Osteoblast (primary cell): ENCODE measurements at regions not wholly inside any gene's neighbourhood (a gene's known extent, or its start where the extent isn't known, plus 50 kb on each side); places are given as distances from the start of the nearest gene placed in this dataset.
A peak's percentile ranks its signal among the peaks of the same experiment; 100 is the strongest.

Experiments
- DNase-seq: peaks from one replicate; pipeline ENCODE4 v3.0.0; 2011; ENCODE audit warnings: low spot score, mixed read lengths; ENCODE audit not compliant: insufficient read length; ENCODE audit errors: missing footprints
- H2AFZ ChIP-seq: 2 replicates; pipeline ENCODE4 v1.6.0; 2011; ENCODE audit warnings: mild to moderate bottlenecking, low read length
- H3K27ac ChIP-seq: 2 replicates; pipeline ENCODE4 v1.5.1; 2011; ENCODE audit warnings: mild to moderate bottlenecking, low read depth, low read length, moderate library complexity
- H3K27me3 ChIP-seq: 2 replicates; pipeline ENCODE4 v1.6.0; 2012; ENCODE audit warnings: mild to moderate bottlenecking, control low read depth, inconsistent platforms, low read length, moderate library complexity; ENCODE audit not compliant: insufficient read depth
- H3K36me3 ChIP-seq: 2 replicates; pipeline ENCODE4 v1.5.1; 2011; ENCODE audit warnings: mild to moderate bottlenecking, low read length, control low read depth, moderate library complexity; ENCODE audit not compliant: insufficient read depth
- H3K4me1 ChIP-seq: 2 replicates; pipeline ENCODE4 v1.5.1; 2011; ENCODE audit warnings: mild to moderate bottlenecking, low read length, control low read depth, moderate library complexity; ENCODE audit not compliant: insufficient read depth
- H3K4me2 ChIP-seq: 2 replicates; pipeline ENCODE4 v1.6.0; 2011; ENCODE audit warnings: mild to moderate bottlenecking, low read length; ENCODE audit not compliant: insufficient read depth
- H3K4me3 ChIP-seq: fragments of 200-600 bp; sonication (generic); 3 replicates; pipeline ENCODE4 v1.5.1; 2012; ENCODE audit warnings: mild to moderate bottlenecking, low read length, inconsistent platforms; ENCODE audit not compliant: insufficient read depth
- H3K79me2 ChIP-seq: 2 replicates; pipeline ENCODE4 v1.6.0; 2012; ENCODE audit warnings: mild to moderate bottlenecking, low read length, control low read depth, inconsistent platforms; ENCODE audit not compliant: insufficient read depth
- H3K9me3 ChIP-seq: 2 replicates; pipeline ENCODE4 v1.5.1; 2011; ENCODE audit warnings: low read depth, low read length, control low read depth
- H4K20me1 ChIP-seq: 2 replicates; pipeline ENCODE4 v1.6.0; 2012; ENCODE audit warnings: mild to moderate bottlenecking, low read length, control low read depth; ENCODE audit not compliant: insufficient read depth
- CTCF ChIP-seq: IDR thresholded peaks from 2 replicates; pipeline ENCODE4 v1.5.1; 2011; ENCODE audit warnings: mild to moderate bottlenecking, low read depth, low read length, moderate library complexity; ENCODE audit errors: extremely low read depth

- no peak overlapping the region for H3K4me3 ChIP-seq
- no peak overlapping the region for H3K27ac ChIP-seq
- no peak overlapping the region for H3K4me2 ChIP-seq
- no peak overlapping the region for H2AFZ ChIP-seq
- no peak for TF ChIP-seq CTCF
- H3K36me3 ChIP-seq, result no peaks in the 10 kb centered on the region
- no peaks in the 10 kb centered on the region for H4K20me1 ChIP-seq
- peaks cover 17% of the 10 kb centered on the region for H3K4me1 ChIP-seq
- no peaks in the 10 kb centered on the region for H3K27me3 ChIP-seq
- H3K9me3 ChIP-seq, result no peaks in the 10 kb centered on the region
- H3K79me2 ChIP-seq, result no peaks in the 10 kb centered on the region
- DNase-seq, result no peak
Measured at GRCh38 chr1:56036479-56036878, 542.9 kb downstream of the PLPP3 start.

GRCh38 chr1:56034847-56035481, 544.4 kb downstream of the PLPP3 start:
- no peaks in the 10 kb centered on the region for H3K27me3 ChIP-seq
- peak; percentile 25 for DNase-seq

GRCh38 chr1:56034222-56034621, 545.1 kb downstream of the PLPP3 start:
- no peak overlapping the region for H2AFZ ChIP-seq

More at GRCh38 chr1:56034847-56035481, 544.4 kb downstream of the PLPP3 start:
- no peak overlapping the region for H3K27ac ChIP-seq
- H3K4me1 ChIP-seq, result peaks cover 17% of the 10 kb centered on the region
- H4K20me1 ChIP-seq, result no peaks in the 10 kb centered on the region
- H3K79me2 ChIP-seq, result no peaks in the 10 kb centered on the region
- no peaks in the 10 kb centered on the region for H3K36me3 ChIP-seq
- H2AFZ ChIP-seq, result no peak overlapping the region
- H3K4me2 ChIP-seq, result no peak overlapping the region
- no peaks in the 10 kb centered on the region for H3K9me3 ChIP-seq
- H3K4me3 ChIP-seq, result no peak overlapping the region
- no peak for TF ChIP-seq CTCF

More at GRCh38 chr1:56034222-56034621, 545.1 kb downstream of the PLPP3 start:
- no peaks in the 10 kb centered on the region for H3K27me3 ChIP-seq
- H3K27ac ChIP-seq, result no peak overlapping the region
- no peaks in the 10 kb centered on the region for H3K79me2 ChIP-seq
- H3K4me1 ChIP-seq, result peaks cover 17% of the 10 kb centered on the region
- no peaks in the 10 kb centered on the region for H3K9me3 ChIP-seq
- DNase-seq, result peak; percentile 44
- H3K36me3 ChIP-seq, result no peaks in the 10 kb centered on the region
- TF ChIP-seq CTCF, result no peak
- H4K20me1 ChIP-seq, result no peaks in the 10 kb centered on the region
- no peak overlapping the region for H3K4me3 ChIP-seq
- H3K4me2 ChIP-seq, result no peak overlapping the region
